Stimulated activated CD4-positive, alpha-beta T cell treated with anti-CD3 and anti-CD28 coated beads, TNF-alpha, amount 100 ng/mL, for 48 hours (primary cell): ENCODE measurements at regions not wholly inside any gene's neighbourhood (a gene's known extent, or its start where the extent isn't known, plus 50 kb on each side); places are given as distances from the start of the nearest gene placed in this dataset.
A peak's percentile ranks its signal among the peaks of the same experiment; 100 is the strongest.
"Not testable (repeated sequence)": the region's sequence is repeated elsewhere in the genome, so short reads cannot be mapped to it uniquely, and the experiment has no call there.

Experiments
- DNase-seq, 3 donors: peaks; one replicate each; pipeline ENCODE4 v3.0.0-alpha.2; 2020; ENCODE audit warnings: low read depth in 3 of 3

DNA sequence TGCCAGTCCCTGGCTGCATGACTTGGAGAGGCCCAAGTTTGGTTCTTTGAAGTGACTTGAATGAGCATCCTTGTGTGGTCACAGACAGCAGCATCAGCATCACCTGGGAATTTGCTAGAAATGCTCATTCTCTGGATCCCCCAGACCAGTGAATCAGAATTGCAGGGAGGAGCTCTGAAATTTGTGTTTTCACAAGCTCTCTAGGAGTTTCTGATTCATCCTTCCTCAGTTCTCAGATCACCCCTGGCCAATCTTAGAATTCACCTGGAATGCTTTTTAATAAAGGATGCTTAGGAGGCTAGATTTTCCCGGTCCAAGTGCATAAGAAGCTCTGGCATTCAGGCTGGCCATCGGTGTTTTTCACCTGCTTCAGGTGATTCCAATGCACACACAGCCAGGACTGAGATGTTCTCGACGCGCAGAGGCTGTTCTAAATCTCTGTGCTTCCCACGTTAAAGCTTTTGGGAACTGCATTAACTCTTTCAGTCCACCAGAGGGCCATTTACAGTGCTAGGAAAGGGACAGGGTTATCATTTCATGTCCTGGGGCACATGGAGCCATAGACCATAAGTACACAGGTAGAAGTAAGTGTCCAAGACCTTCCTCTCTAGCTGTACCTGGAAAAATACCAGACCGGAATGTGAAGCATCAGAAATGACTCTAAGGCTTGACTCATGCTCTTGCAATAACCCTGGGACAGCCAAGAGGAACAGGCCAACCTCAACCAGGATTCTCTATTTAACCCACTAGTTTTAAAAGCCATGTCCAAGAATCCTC, 85.7 kb upstream of the XYLT1 start:
- DNase-seq = no peak

DNA sequence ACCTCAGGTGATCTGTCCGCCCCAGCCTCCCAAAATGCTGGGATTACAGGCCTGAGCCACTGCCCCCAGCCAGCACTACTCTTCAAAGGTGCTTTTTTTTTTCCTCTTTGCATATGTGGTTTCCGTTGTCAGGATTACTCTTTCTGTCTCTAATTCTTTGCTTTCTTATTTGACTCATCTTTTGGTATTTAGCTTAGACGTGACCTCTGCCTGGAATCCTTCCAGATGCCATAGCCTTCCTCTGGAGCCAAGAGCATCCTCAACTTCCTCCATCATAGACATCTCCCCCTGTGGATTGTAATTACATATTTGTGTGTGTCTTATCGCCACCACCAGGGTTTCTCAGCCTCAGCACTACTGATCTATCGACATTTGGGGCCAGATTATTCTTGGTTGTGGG, 84.4 kb upstream of the XYLT1 start:
- DNase-seq = no peak

DNA sequence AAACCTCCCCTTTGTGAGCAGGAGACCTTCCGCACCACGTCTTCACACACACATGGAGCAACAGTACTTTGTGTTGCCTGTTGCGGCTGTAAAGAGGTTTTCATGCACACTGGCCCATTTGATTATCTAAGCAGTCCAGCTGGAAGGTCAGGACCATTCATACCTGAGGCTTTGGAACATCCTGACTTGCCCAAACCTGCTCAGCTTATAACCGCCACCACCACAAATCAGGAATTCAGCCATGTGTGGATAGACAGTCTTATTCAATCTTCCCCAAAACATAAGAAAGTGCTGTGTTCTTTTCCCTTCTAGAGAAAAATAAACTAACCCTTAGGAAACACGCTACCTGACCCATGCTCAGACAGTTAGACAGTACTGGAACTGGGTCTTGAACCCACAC, 81.6 kb upstream of the XYLT1 start:
- no peak for DNase-seq

DNA sequence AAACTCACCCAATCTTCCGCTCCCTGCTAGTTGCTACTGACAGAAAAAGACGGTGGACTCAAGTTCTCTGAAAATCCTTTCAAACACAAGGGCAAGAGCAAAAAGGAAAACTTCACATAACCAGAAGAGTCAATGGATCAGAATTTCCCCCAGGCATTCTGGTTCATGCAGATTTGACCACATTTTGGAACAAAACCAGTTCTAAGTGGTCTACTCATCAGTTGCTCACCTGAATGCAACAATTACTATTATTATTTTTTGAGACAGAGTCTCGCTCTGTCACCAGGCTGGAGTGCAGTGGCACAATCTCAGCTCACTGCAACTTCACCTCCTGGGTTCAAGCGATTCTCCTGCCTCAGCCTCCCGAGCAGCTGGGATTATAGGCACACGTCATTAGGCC, 80.9 kb upstream of the XYLT1 start:
- DNase-seq = not testable (repeated sequence)

DNA sequence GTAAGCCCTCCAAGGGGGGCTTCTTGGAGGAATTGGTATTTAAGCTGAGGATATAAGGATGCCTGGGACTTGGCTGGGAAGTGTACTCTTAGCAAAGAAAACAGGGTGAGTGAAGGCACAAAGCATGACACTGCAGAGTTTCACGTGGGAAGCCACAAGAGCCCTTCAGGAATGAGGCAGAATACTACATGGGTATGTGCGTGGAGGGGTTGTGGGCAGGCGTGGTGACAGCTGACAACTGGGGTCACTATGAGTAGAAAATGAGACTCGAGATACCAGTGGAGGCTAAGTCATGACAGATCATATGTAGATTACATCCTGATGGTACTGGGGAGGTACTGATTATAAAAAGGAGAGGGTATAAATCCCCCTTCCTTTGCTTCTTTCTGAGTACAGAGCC, 78.1 kb upstream of the XYLT1 start:
- no peak for DNase-seq

DNA sequence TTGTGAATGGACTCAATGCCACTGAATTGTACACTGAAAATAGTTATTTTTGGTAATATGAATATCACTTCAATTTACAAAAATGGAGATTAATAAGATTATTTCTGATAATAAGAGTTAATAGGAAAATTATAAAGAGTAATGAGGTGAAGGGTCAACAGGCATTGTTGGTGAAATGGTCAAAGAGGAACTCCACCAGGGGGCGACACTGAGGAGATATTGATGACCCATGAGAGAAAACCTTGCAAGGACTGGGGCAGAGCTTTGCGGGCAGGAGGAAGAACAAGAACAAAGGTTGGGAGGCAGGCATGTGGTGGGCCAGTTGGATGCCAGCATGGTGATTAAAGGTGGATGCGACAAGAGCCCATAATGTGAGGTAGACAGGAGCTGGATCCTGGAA, 74.0 kb upstream of the XYLT1 start:
- DNase-seq = peak in 2 of 3 donors; percentile 8 to 11

DNA sequence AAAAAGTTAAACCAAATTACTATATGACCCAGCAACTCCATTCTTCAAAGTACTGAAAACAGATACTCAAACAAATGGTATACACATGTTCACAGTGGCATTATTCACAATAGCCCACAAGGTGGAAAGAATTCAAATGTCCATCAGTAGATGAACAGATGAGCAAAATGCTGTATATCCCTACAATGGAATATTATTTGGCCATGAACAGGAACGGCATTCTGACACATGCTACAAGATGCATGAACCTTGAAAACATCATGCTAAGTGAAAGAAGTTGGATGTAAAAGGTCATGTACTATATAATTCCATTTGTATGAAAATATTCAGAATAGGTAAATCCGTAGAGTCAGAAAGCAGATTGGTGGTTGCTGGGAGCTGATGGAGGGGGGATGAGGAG, 73.5 kb upstream of the XYLT1 start:
- DNase-seq = no peak

DNA sequence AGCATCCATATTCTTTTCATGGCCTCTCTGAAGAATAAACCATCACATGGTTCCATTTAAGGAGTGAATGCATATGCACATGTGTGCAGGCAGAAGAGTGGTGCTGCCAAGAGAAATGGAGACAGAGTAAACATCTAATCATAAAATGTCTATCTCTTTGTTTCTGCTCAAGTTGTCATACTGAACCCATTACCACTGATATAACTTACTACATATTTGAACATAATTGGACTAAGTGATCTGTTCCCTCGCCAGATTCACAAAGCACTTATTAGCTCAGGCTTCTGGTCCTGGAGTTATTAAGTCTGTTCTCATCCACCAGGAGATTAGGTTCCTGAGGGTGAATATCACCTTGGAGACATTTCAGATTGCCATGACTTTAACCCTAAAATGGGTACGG, 72.3 kb upstream of the XYLT1 start:
- DNase-seq = no peak

DNA sequence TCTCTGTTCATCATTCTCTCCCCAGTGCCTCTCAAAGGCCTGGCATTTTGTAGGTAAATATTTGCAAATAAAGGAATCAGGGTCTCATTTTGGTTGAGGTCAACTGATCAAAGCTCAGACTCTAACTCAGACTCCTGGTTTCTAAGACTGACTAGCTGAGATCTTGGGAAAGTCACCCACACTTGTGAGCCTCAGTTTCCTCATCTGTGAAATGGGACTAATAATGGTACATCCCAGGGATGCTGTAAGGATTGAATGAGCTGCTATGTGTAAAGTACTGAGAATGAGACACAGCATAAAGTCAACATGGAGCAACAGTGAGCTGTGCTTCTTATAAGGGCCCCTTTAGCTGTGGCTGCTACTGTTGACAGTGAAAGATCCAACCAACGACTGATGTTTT, 70.6 kb upstream of the XYLT1 start:
- DNase-seq = no peak

DNA sequence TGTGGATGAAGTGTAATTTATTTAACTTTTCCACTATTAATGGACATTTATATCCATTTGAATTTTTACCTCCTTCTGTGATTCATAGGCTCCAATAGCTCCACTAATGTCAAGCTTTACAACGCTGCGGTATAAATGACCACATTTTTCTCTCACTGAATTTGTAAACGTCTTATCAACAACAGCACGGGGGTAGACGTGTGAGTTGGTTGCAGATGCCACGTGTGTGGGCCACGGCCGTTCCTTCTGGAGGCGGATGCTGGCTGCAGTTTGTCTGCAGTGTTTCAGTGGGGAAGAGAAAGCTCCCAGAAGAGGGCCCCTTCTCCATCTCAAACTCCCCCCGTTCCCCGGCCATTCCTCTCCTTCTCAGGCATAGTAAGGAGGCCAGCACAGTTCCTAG, 68.2 kb upstream of the XYLT1 start:
- no peak for DNase-seq

DNA sequence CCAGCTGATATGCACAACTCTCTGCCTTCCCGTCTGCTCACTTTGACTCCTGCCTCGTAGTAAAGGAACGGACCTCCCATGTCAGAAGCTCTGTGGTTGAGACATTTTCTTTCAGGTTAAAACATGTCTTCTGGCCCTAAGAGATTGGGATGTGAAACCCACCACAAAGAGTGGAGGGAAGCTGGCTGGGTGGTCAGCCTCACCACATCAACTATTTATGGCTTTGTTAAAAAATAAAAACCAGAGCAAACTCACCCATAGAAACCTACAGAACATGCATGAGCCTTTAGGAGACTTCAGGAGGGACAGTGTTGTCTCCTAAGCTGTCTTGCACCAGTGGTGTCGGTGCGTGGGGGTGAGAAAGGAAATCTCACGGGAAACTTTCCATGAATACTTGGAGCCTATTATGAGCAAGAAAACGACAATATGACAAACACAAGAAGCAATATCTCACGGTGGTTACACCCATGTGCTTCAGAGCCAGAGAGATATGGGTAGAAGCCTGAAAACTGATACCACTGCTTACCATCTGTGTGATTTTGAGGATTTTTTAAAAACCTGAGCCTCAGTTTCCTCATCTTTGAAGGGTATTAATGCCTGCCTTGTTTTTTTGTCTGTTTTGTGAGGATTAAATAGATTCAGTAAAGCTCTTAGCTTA, 61.7 kb upstream of the XYLT1 start:
- no peak for DNase-seq

DNA sequence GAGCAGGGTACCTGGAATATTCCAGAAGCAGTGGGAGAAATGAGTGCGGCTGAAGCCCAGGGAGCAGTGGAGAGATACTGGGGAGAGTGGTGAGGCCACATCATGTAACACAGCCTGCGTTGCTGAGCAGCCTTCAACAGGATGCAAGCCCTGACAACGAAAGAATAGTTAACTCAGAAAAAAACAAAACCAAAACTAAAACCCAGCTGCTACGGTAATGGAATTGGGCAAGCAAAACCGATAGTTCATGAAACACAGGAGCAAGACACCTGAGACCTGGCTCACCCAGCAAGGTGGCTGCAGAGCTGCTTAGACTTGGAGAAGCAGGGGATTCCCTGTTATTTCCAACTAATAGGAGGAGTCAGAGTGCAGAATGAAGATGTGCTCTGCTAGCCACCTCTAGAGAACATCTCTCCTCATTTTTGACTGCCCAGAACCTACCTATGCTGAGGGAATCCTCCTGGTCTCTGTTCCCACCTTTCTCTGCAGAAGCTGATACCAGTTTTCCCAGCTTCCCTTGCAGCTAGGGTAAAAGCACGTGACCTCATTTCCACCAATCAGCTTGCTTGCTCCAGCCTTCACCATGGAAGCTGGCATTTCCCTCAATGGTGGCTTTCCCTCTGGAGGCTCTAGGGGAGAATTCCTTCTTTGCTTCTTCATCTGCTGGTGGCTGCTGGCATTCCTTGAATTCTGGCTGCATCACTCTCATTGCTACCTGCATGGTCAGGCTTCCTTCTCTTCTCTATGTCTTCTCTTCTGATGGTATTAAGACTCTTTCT, 59.4 kb upstream of the XYLT1 start:
- DNase-seq = no peak

DNA sequence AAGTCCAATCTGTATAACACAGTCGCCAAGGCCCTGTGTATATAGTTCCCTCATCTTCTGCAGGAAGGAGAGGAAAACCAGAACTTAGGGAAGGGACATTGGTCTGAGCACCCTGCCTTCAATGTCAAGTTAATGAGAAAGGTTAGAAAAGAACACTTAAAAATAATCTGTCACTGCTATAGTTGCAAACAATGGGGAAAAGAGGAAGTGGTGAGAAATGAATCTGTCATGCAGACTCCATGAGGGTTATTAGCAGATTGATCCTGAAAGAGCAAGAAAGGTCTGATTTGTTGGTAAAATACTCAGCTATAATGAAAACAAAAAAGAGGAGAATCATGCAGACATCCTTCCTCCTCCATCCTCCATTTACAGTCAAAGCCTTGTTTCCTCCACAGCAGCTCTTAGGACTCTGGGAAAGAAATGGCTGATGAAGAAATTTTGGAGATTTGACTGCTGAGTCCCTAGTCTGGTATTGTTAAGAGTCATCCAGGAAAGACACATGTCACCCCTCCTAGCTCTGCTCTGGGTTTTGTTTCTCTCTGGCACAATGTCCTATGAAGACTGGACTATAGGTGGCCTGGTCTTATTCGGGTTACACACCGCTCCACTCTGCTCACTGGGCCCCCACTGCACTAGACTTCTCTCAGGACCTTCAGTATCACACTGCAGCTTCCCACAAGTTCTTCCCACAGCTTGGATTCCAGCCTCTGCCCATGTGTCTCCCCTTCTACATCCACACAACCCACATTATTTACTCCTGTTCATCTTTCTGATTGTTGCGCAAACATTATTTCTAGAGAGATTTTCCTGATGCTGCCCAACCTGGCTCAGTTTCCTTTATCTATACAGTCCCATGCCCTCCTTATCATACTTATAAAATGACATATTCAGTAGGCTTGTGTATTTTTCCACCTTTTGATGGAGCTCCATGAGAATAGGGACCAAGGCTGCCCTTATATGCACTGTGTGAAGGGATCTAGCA, 56.5 kb upstream of the XYLT1 start:
- DNase-seq = no peak

DNA sequence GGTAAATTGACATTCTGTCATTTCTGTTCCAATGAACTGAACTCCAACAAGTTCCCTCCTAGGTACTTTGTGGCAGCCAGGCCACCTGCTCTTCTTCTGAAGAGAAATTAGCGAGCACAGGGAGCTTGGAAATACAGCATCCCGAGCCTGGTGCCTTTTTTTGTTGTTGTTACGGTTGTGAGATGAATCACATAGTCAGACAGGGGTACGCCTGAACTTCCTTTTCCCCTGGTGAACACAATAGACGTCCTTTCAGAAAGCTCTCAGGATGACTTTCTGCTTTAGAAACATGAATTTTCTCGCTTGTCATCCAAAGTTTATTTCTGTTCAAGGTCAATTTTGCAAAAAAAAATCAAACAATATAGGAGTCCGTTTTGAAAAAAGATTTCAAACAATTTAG, 53.9 kb upstream of the XYLT1 start:
- no peak for DNase-seq

DNA sequence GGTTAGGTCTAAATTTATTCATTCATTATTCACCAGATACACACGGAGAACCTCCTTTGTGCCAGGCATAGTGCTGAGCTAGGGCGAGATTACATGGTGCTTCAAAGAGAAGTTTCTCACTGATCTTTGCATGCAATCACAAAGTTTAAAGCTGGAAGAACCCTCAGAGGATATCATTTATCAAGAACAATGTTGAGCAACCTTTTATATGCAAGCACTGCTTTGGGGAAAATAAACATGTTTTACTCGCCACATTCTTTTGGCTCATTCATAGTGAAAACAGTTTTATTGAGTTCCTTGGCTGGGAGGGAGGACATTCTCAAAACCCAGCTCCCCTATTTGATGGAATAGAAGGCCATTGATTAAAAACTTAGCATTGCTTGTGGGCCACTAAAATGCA, 49.8 kb upstream of the XYLT1 start:
- DNase-seq = no peak
